Gastrocnemius medialis (tissue), 4 donors: ENCODE measurements at regions not wholly inside any gene's neighbourhood (a gene's known extent, or its start where the extent isn't known, plus 50 kb on each side); places are given as distances from the start of the nearest gene placed in this dataset.

Source experiments
- POLR2A ChIP-seq, 2 donors: fragments of 450-650 bp; IDR thresholded peaks; one replicate each; pipeline ENCODE4 v1.6.1; 2017; ENCODE audit warnings: antibody characterized with exemption in 2 of 2, mild to moderate bottlenecking in 2 of 2, moderate library complexity in 2 of 2
- TF ChIP-seq, protein P1 (sequence below), 5 experiments: fragments of 450-650 bp in 3 of 5; fragments of 200-600 bp in 2 of 5; sonication (generic) in 2 of 5; IDR thresholded peaks in 4 of 5; conservative IDR thresholded peaks in 1 of 5; 1 replicate in 4 of 5; 2 replicates in 1 of 5; pipeline ENCODE4 v1.5.1; 2016 to 2019; ENCODE audit warnings: antibody characterized with exemption in 5 of 5, mild to moderate bottlenecking in 3 of 5, moderate library complexity in 3 of 5

DNA sequence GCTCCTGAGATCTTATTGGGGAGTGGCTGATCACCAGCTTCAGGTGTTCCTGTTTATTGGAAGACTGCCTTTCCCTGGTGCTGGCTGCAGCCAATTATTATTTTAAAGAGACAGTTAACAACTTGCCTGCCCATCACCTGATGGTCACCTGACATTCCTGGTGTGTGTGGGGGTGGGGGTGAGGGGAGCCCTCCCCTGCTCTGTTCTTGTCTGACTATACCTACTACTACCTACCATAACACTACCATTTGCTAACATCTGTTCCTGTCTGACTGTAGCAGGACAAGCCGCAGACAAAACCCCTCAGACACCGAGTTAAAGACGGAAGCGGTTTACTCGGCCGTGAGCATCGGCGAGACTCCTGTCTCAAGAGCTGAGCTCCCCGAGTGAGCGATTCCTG, 54.9 kb upstream of the NBPF3 start:
- TF ChIP-seq, protein P1, sequence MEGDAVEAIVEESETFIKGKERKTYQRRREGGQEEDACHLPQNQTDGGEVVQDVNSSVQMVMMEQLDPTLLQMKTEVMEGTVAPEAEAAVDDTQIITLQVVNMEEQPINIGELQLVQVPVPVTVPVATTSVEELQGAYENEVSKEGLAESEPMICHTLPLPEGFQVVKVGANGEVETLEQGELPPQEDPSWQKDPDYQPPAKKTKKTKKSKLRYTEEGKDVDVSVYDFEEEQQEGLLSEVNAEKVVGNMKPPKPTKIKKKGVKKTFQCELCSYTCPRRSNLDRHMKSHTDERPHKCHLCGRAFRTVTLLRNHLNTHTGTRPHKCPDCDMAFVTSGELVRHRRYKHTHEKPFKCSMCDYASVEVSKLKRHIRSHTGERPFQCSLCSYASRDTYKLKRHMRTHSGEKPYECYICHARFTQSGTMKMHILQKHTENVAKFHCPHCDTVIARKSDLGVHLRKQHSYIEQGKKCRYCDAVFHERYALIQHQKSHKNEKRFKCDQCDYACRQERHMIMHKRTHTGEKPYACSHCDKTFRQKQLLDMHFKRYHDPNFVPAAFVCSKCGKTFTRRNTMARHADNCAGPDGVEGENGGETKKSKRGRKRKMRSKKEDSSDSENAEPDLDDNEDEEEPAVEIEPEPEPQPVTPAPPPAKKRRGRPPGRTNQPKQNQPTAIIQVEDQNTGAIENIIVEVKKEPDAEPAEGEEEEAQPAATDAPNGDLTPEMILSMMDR (IDR thresholded peaks at IDR 0.05 in 4 of 5, conservative IDR thresholded peaks at IDR 0.05 in 1 of 5): no peak
- TF ChIP-seq POLR2A (IDR thresholded peaks at IDR 0.05): no peak
